Activated CD8-positive, alpha-beta memory T cell treated with anti-CD3 and anti-CD28 coated beads, Interleukin-2, amount 50 U/mL, for 1 hour (primary cell): ENCODE measurements at regions not wholly inside any gene's neighbourhood (a gene's known extent, or its start where the extent isn't known, plus 50 kb on each side); places are given as distances from the start of the nearest gene placed in this dataset.

Experiments
- DNase-seq: peaks from one replicate; pipeline ENCODE4 v3.0.0-alpha.2; 2020; ENCODE audit errors: extremely low read depth

GRCh38 chr18:22113144-22113844 is 56.1 kb upstream of the GATA6 start:
- DNase-seq: no peak

DNA sequence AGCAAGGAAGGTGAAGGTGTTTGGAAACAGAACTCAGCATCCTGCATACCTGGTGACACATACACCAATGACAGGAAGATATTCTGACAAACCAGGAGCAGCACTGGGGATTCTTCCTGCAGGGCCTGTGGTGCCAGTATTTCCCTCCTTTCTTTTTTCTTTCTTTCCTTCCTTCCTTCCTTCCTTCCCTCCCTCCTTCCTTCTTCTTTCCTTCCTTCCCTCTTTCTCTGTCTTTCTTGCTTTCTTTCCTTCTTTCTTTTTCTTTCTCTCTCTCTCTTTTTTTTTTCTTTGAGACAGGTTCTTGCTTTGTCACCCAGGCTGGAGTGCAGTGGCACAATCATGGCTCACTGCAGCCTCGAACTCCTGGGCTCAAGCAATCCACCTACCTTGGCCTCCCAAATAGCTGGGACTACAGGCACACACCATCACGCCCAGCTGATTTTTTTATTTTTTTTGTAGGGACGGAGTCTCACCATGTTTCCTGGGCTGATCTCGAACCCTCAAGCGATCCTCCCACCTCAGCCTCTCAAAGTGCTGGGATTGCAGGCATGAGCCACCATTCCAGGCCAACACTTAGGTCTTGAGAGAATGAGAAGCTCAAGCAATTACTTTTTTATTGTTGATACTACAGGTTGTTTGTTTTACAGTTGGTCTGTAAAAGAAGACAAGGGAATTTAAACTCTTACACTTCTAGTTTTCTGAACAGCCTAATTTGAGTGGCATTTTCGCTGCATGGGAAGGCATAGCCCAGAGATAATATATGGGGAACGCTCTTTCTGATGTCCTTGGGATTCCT is 54.7 kb upstream of the GATA6 start:
- no peak for DNase-seq

GRCh38 chr18:22115573-22115972 is 53.8 kb upstream of the GATA6 start:
- no peak for DNase-seq
